ENCODE measurements at regions not wholly inside any gene's neighbourhood (a gene's known extent, or its start where the extent isn't known, plus 50 kb on each side); places are given as distances from the start of the nearest gene placed in this dataset.

- no peaks in the 10 kb centered on the region for H3F3A ChIP-seq (ENCODE audit: insufficient read depth, low read length)
- no peak overlapping the region for H3K9ac ChIP-seq (ENCODE audit: low read length)
- H3K9me2 ChIP-seq (replicated peaks; ENCODE audit: insufficient read depth, low read length) = no peaks in the 10 kb centered on the region
- H3K4me2 ChIP-seq (ENCODE audit: low read depth, low read length) = no peak overlapping the region
- H3K9me3 ChIP-seq (replicated peaks; ENCODE audit: insufficient read depth, low read length) = no peaks in the 10 kb centered on the region
- H2AFZ ChIP-seq (ENCODE audit: low read length) = no peak overlapping the region
- H3K36me3 ChIP-seq (replicated peaks; ENCODE audit: insufficient read depth, low read length) = no peaks in the 10 kb centered on the region
- no peak overlapping the region for H3K4me3 ChIP-seq (ENCODE audit: low read length)
- no peaks in the 10 kb centered on the region for H3K4me1 ChIP-seq (ENCODE audit: low read length)
- H3K27me3 ChIP-seq (replicated peaks; ENCODE audit: insufficient read depth, low read length) = no peaks in the 10 kb centered on the region
- TF ChIP-seq CTCF (IDR thresholded peaks at IDR 0.05; ENCODE audit: low read length) (no peak), EZH2phosphoT487 (IDR thresholded peaks at IDR 0.05; ENCODE audit: low read length) (no peak), EZH2 (optimal IDR thresholded peaks at IDR 0.05; ENCODE audit: low read depth, low read length) (no peak)
- no peaks in the 10 kb centered on the region for H3K79me2 ChIP-seq (ENCODE audit: low read length)
- no peak for DNase-seq
- no peaks in the 10 kb centered on the region for H4K20me1 ChIP-seq (ENCODE audit: insufficient read depth, low read length)
- H3K27ac ChIP-seq (ENCODE audit: low read length) = no peak overlapping the region
Measured at GRCh38 chr6:140979642-140980091, 1153.1 kb upstream of the GJE1 start.

GRCh38 chr6:140977403-140977802 is 1155.3 kb upstream of the GJE1 start:
- H3K9me2 ChIP-seq (replicated peaks; ENCODE audit: insufficient read depth, low read length) = no peaks in the 10 kb centered on the region
- H3K4me2 ChIP-seq (ENCODE audit: low read depth, low read length) = no peak overlapping the region
- H3K27ac ChIP-seq (ENCODE audit: low read length) = no peak overlapping the region
- H3K27me3 ChIP-seq (replicated peaks; ENCODE audit: insufficient read depth, low read length) = no peaks in the 10 kb centered on the region
- no peak for TF ChIP-seq CTCF (IDR thresholded peaks at IDR 0.05; ENCODE audit: low read length)
- no peak for TF ChIP-seq EZH2phosphoT487 (IDR thresholded peaks at IDR 0.05; ENCODE audit: low read length)
- TF ChIP-seq EZH2 (optimal IDR thresholded peaks at IDR 0.05; ENCODE audit: low read depth, low read length) = no peak
- H3K9ac ChIP-seq (ENCODE audit: low read length) = no peak overlapping the region
- H3K4me3 ChIP-seq (ENCODE audit: low read length) = no peak overlapping the region
- H4K20me1 ChIP-seq (ENCODE audit: insufficient read depth, low read length) = no peaks in the 10 kb centered on the region
- no peak overlapping the region for H2AFZ ChIP-seq (ENCODE audit: low read length)
- H3F3A ChIP-seq (ENCODE audit: insufficient read depth, low read length) = no peaks in the 10 kb centered on the region
- H3K36me3 ChIP-seq (replicated peaks; ENCODE audit: insufficient read depth, low read length) = no peaks in the 10 kb centered on the region
- H3K4me1 ChIP-seq (ENCODE audit: low read length) = no peaks in the 10 kb centered on the region
- no peak for DNase-seq
- no peaks in the 10 kb centered on the region for H3K79me2 ChIP-seq (ENCODE audit: low read length)
- H3K9me3 ChIP-seq (replicated peaks; ENCODE audit: insufficient read depth, low read length) = no peaks in the 10 kb centered on the region

- Histone ChIP-seq H3K9ac (ENCODE audit: low read length) (no peak overlapping the region), H3F3A (ENCODE audit: insufficient read depth, low read length) (no peaks in the 10 kb centered on the region), H2AFZ (ENCODE audit: low read length) (no peak overlapping the region), H3K27ac (ENCODE audit: low read length) (no peak overlapping the region), H3K9me2 (replicated peaks; ENCODE audit: insufficient read depth, low read length) (no peaks in the 10 kb centered on the region), H3K36me3 (replicated peaks; ENCODE audit: insufficient read depth, low read length) (no peaks in the 10 kb centered on the region), H3K9me3 (replicated peaks; ENCODE audit: insufficient read depth, low read length) (no peaks in the 10 kb centered on the region), H3K4me1 (ENCODE audit: low read length) (no peaks in the 10 kb centered on the region), H4K20me1 (ENCODE audit: insufficient read depth, low read length) (no peaks in the 10 kb centered on the region), H3K79me2 (ENCODE audit: low read length) (no peaks in the 10 kb centered on the region), H3K4me3 (ENCODE audit: low read length) (no peak overlapping the region), H3K4me2 (ENCODE audit: low read depth, low read length) (no peak overlapping the region), H3K27me3 (replicated peaks; ENCODE audit: insufficient read depth, low read length) (no peaks in the 10 kb centered on the region)
- TF ChIP-seq CTCF (IDR thresholded peaks at IDR 0.05; ENCODE audit: low read length) (no peak), EZH2 (optimal IDR thresholded peaks at IDR 0.05; ENCODE audit: low read depth, low read length) (no peak), EZH2phosphoT487 (IDR thresholded peaks at IDR 0.05; ENCODE audit: low read length) (no peak)
- DNase-seq = no peak
Measured at GRCh38 chr6:140976806-140977205, 1155.9 kb upstream of the GJE1 start.
